HepG2 (cell line): ENCODE measurements at regions not wholly inside any gene's neighbourhood (a gene's known extent, or its start where the extent isn't known, plus 50 kb on each side); places are given as distances from the start of the nearest gene placed in this dataset.
A peak's percentile ranks its signal among the peaks of the same experiment; 100 is the strongest.

Experiments
- ATF7 ChIP-seq, 2 experiments: fragments of 450-650 bp in 1 of 2; sonication (generic) in 1 of 2; formaldehyde crosslinking in 1 of 2; IDR thresholded peaks; 2 replicates each; pipeline versions ENCODE4 v1.4.0 to v1.6.1; 2016 to 2020; ENCODE audit warnings: antibody characterized with exemption in 1 of 2, mild to moderate bottlenecking in 1 of 2, missing genetic modification reagents in 1 of 2
- ELF4 ChIP-seq: sonication (generic); formaldehyde crosslinking; IDR thresholded peaks from 2 replicates; pipeline ENCODE4 v1.5.0; 2020; ENCODE audit warnings: missing genetic modification reagents, mild to moderate bottlenecking, moderate library complexity, borderline replicate concordance
- HHEX ChIP-seq: IDR thresholded peaks from 2 replicates; pipeline ENCODE4 v1.6.1; 2016; ENCODE audit warnings: control low read depth
- HINFP ChIP-seq: sonication (generic); formaldehyde crosslinking; IDR thresholded peaks from 2 replicates; pipeline ENCODE4 v1.4.0; 2020; ENCODE audit warnings: low read depth, mild to moderate bottlenecking, missing genetic modification reagents
- MAFK ChIP-seq, 2 experiments: IDR thresholded peaks in 1 of 2; conservative IDR thresholded peaks in 1 of 2; 2 replicates each; pipeline ENCODE4 v1.6.1; 2011; ENCODE audit warnings: improper control_type of control experiment in 2 of 2, low read length in 2 of 2
- MIER3 ChIP-seq: IDR thresholded peaks from 2 replicates; pipeline ENCODE4 v1.6.1; 2016; ENCODE audit warnings: missing compliant biosample characterization, borderline replicate concordance
- MTA3 ChIP-seq: sonication (generic); formaldehyde crosslinking; IDR thresholded peaks from 2 replicates; pipeline ENCODE4 v1.4.0; 2020; ENCODE audit warnings: missing genetic modification reagents
- NFRKB ChIP-seq: fragments of 450-650 bp; IDR thresholded peaks from 2 replicates; pipeline ENCODE4 v1.6.1; 2017
- ONECUT2 ChIP-seq: sonication (generic); formaldehyde crosslinking; IDR thresholded peaks from 2 replicates; pipeline ENCODE4 v1.4.0; 2020; ENCODE audit warnings: missing genetic modification reagents
- RBM39 ChIP-seq: fragments of 200-400 bp; formaldehyde crosslinking; IDR thresholded peaks from one replicate; pipeline ENCODE4 v1.6.1; 2018; ENCODE audit warnings: antibody characterized with exemption, mild to moderate bottlenecking, low read depth, low read length; ENCODE audit not compliant: poor library complexity, severe bottlenecking
- SOX6 ChIP-seq, 2 experiments: fragments of 450-650 bp in 1 of 2; sonication (generic) in 1 of 2; formaldehyde crosslinking in 1 of 2; IDR thresholded peaks; 2 replicates each; pipeline versions ENCODE4 v1.4.0 to v1.6.1; 2017 to 2020; ENCODE audit warnings: antibody characterized with exemption in 1 of 2, mild to moderate bottlenecking in 1 of 2, missing genetic modification reagents in 1 of 2
- TIGD3 ChIP-seq: sonication (generic); formaldehyde crosslinking; IDR thresholded peaks from 2 replicates; pipeline ENCODE4 v1.5.1; 2020; ENCODE audit warnings: mild to moderate bottlenecking, missing genetic modification reagents, borderline replicate concordance
- ZBTB10 ChIP-seq: sonication (generic); formaldehyde crosslinking; IDR thresholded peaks from 2 replicates; pipeline ENCODE4 v1.4.0; 2020; ENCODE audit warnings: missing genetic modification reagents, borderline replicate concordance
- ZBTB20 ChIP-seq: sonication (generic); formaldehyde crosslinking; IDR thresholded peaks from 2 replicates; pipeline ENCODE4 v1.8.1; 2023; ENCODE audit warnings: missing genetic modification reagents, low read depth, mild to moderate bottlenecking, borderline replicate concordance
- ZBTB26 ChIP-seq: IDR thresholded peaks from 2 replicates; pipeline ENCODE4 v1.6.1; 2016; ENCODE audit warnings: missing compliant biosample characterization, missing genetic modification reagents, borderline replicate concordance
- ZBTB44 ChIP-seq: sonication (generic); formaldehyde crosslinking; IDR thresholded peaks from 2 replicates; pipeline ENCODE4 v1.4.0; 2020; ENCODE audit warnings: missing genetic modification reagents
- ZFP91 ChIP-seq: sonication (generic); formaldehyde crosslinking; IDR thresholded peaks from 2 replicates; pipeline ENCODE4 v1.9.0; 2022; ENCODE audit warnings: missing genetic modification reagents, mild to moderate bottlenecking, borderline replicate concordance
- ZNF292 ChIP-seq: sonication (generic); formaldehyde crosslinking; IDR thresholded peaks from 2 replicates; pipeline ENCODE4 v1.8.1; 2022; ENCODE audit warnings: mild to moderate bottlenecking, low read depth, missing genetic modification reagents, borderline replicate concordance
- ZNF569 ChIP-seq: sonication (generic); formaldehyde crosslinking; IDR thresholded peaks from 2 replicates; pipeline ENCODE4 v1.5.0; 2020; ENCODE audit warnings: mild to moderate bottlenecking, missing genetic modification reagents, moderate library complexity, borderline replicate concordance

- TF ChIP-seq ZNF569 (CRISPR knock-in tag) (no peak), SOX6 (IDR thresholded peaks at IDR 0.05) (no peak), SOX6 (CRISPR knock-in tag; IDR thresholded peaks at IDR 0.05) (peak; percentile 78), ZBTB20 (no peak; the same call in 1 of the 2 replicates), ELF4 (CRISPR knock-in tag) (no peak), ZFP91 (CRISPR knock-in tag) (no peak), ZBTB10 (CRISPR knock-in tag) (no peak), MTA3 (CRISPR knock-in tag) (no peak), TIGD3 (CRISPR knock-in tag) (no peak), ZNF292 (CRISPR knock-in tag) (peak; percentile 56; the same call in 1 of the 2 replicates), NFRKB (no peak), ZBTB44 (no peak), HINFP (CRISPR knock-in tag) (0 out of 2 replicates have a peak, but pooled peaks have one; percentile 39), HHEX (CRISPR knock-in tag) (no peak), MIER3 (CRISPR knock-in tag) (peak; percentile 42; the same call in 1 of the 2 replicates), ZBTB26 (peak; percentile 67), MAFK (conservative IDR thresholded peaks at IDR 0.05 in 1 of 2, IDR thresholded peaks at IDR 0.05 in 1 of 2; ENCODE audit: low read length in 2 of 2) (no peak), ATF7 (IDR thresholded peaks at IDR 0.05) (no peak), ATF7 (CRISPR knock-in tag; IDR thresholded peaks at IDR 0.05) (no peak), ONECUT2 (CRISPR knock-in tag) (no peak), RBM39 (no peak)
Observed at GRCh38 chr21:39079617-39080016, 103.6 kb downstream of the PSMG1 start (continued).
